ENCODE measurements at regions not wholly inside any gene's neighbourhood (a gene's known extent, or its start where the extent isn't known, plus 50 kb on each side); places are given as distances from the start of the nearest gene placed in this dataset.

DNA sequence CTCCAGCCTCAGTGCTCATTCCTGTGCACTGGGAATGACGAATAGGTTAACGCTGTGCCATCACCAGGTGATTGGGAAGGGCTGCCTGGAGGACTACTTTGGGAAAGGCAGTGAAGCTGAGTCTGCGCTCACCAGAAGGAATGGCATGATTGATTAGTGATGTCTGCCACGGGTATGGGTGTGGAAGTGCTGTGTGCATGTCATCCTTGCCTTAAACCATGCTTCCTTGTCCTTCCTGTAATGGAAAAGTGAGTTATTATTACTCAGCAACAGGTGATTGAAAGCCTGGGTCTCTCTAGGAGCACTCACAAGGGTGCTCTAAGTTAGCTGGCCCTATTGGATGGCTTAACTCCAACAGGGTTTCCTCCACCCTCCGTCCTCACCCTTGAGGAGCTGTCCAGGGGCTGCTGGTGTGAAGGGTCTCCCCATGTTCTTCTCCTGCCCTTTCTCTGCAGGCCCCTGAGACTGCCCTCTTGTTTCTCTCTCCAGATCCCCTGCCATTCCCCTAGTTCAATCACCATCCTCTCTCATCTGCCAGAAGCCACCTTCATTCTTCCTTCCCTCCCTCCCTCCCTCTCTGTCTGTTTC lies 121.9 kb upstream of the NECTIN1 start:
- no peak overlapping the region for H3K4me3 Mint-ChIP-seq (ENCODE audit: unreplicated experiment)
- TF ChIP-seq, protein P1, sequence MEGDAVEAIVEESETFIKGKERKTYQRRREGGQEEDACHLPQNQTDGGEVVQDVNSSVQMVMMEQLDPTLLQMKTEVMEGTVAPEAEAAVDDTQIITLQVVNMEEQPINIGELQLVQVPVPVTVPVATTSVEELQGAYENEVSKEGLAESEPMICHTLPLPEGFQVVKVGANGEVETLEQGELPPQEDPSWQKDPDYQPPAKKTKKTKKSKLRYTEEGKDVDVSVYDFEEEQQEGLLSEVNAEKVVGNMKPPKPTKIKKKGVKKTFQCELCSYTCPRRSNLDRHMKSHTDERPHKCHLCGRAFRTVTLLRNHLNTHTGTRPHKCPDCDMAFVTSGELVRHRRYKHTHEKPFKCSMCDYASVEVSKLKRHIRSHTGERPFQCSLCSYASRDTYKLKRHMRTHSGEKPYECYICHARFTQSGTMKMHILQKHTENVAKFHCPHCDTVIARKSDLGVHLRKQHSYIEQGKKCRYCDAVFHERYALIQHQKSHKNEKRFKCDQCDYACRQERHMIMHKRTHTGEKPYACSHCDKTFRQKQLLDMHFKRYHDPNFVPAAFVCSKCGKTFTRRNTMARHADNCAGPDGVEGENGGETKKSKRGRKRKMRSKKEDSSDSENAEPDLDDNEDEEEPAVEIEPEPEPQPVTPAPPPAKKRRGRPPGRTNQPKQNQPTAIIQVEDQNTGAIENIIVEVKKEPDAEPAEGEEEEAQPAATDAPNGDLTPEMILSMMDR (IDR thresholded peaks at IDR 0.05; ENCODE audit: insufficient read depth, low read depth, low read length) = no peak
- no peak for TF ChIP-seq EZH2 (IDR thresholded peaks at IDR 0.05; ENCODE audit: insufficient read depth, low read length)
- FAIRE-seq (peak; percentile 73), DNase-seq (ENCODE audit: low read depth) (no peak)
- Histone ChIP-seq H4K20me1 (ENCODE audit: insufficient read depth, low read length) (no peaks in the 10 kb centered on the region), H3K27ac (ENCODE audit: low read depth, low read length) (no peak overlapping the region), H3K27me3 (ENCODE audit: insufficient read depth, low read length) (peaks cover 8% of the 10 kb centered on the region), H2AFZ (ENCODE audit: low read depth, low read length) (no peak overlapping the region), H3K9ac (ENCODE audit: low read length) (no peak overlapping the region), H3K36me3 (ENCODE audit: insufficient read depth, low read length) (no peaks in the 10 kb centered on the region), H3K4me1 (ENCODE audit: insufficient read depth, low read length) (no peaks in the 10 kb centered on the region), H3K79me2 (ENCODE audit: insufficient read depth, low read length) (no peaks in the 10 kb centered on the region), H3K4me2 (ENCODE audit: low read length) (no peak overlapping the region), H3K4me3 (ENCODE audit: insufficient read depth, low read depth, low read length) (no peak overlapping the region), H3K9me3 (ENCODE audit: insufficient read depth, low read depth, low read length) (no peaks in the 10 kb centered on the region)
- H3K9me3 Mint-ChIP-seq (ENCODE audit: unreplicated experiment) = peaks cover 19% of the 10 kb centered on the region
- peaks cover 64% of the 10 kb centered on the region for H3K27me3 Mint-ChIP-seq (ENCODE audit: low read depth, unreplicated experiment)
- H3K27ac Mint-ChIP-seq (ENCODE audit: unreplicated experiment) = no peak overlapping the region
- H3K4me1 Mint-ChIP-seq (ENCODE audit: low read depth, unreplicated experiment) = no peaks in the 10 kb centered on the region
- peaks cover 3% of the 10 kb centered on the region for H3K36me3 Mint-ChIP-seq (ENCODE audit: low read depth, unreplicated experiment)

DNA sequence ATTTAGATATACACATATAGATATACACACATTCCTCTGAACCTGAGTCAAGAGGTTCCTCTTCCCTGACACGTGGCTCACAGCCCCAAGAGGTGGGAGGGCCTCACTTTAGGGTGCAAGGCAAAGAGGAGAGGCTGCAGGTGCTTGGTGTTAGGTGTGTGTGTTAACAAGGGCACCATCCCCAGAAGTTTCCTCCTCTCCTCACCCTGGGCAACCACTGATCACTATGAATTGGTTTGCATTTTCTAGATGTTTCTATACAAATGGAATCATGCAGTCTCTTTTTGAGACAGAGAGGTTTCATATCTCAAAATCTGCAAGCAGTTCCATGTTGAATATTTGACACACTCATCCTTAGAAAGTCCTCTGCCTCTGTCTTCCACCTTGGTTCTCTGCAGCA lies 120.9 kb upstream of the NECTIN1 start:
- FAIRE-seq (no peak), DNase-seq (ENCODE audit: low read depth) (no peak)
- Histone ChIP-seq H3K9ac (ENCODE audit: low read length) (no peak overlapping the region), H2AFZ (ENCODE audit: low read depth, low read length) (no peak overlapping the region), H3K9me3 (ENCODE audit: insufficient read depth, low read depth, low read length) (no peaks in the 10 kb centered on the region), H4K20me1 (ENCODE audit: insufficient read depth, low read length) (no peaks in the 10 kb centered on the region), H3K4me3 (ENCODE audit: insufficient read depth, low read depth, low read length) (no peak overlapping the region), H3K36me3 (ENCODE audit: insufficient read depth, low read length) (no peaks in the 10 kb centered on the region), H3K27me3 (ENCODE audit: insufficient read depth, low read length) (peaks cover 5% of the 10 kb centered on the region), H3K4me1 (ENCODE audit: insufficient read depth, low read length) (no peaks in the 10 kb centered on the region), H3K4me2 (ENCODE audit: low read length) (no peak overlapping the region), H3K79me2 (ENCODE audit: insufficient read depth, low read length) (no peaks in the 10 kb centered on the region), H3K27ac (ENCODE audit: low read depth, low read length) (no peak overlapping the region)
- peaks cover 3% of the 10 kb centered on the region for H3K36me3 Mint-ChIP-seq (ENCODE audit: low read depth, unreplicated experiment)
- no peaks in the 10 kb centered on the region for H3K4me1 Mint-ChIP-seq (ENCODE audit: low read depth, unreplicated experiment)
- H3K4me3 Mint-ChIP-seq (ENCODE audit: unreplicated experiment) = no peak overlapping the region
- H3K27ac Mint-ChIP-seq (ENCODE audit: unreplicated experiment) = no peak overlapping the region
- TF ChIP-seq, protein P1 (IDR thresholded peaks at IDR 0.05; ENCODE audit: insufficient read depth, low read depth, low read length) = no peak
- no peak for TF ChIP-seq EZH2 (IDR thresholded peaks at IDR 0.05; ENCODE audit: insufficient read depth, low read length)
- H3K9me3 Mint-ChIP-seq (ENCODE audit: unreplicated experiment) = peaks cover 17% of the 10 kb centered on the region
- H3K27me3 Mint-ChIP-seq (ENCODE audit: low read depth, unreplicated experiment) = peaks cover 54% of the 10 kb centered on the region

- H3K36me3 Mint-ChIP-seq (ENCODE audit: low read depth, unreplicated experiment) = peaks cover 3% of the 10 kb centered on the region
- H2AFZ ChIP-seq (ENCODE audit: low read depth, low read length) = no peak overlapping the region
- no peak overlapping the region for H3K4me3 Mint-ChIP-seq (ENCODE audit: unreplicated experiment)
- TF ChIP-seq, protein P1 (IDR thresholded peaks at IDR 0.05; ENCODE audit: insufficient read depth, low read depth, low read length) = no peak
- no peak for TF ChIP-seq EZH2 (IDR thresholded peaks at IDR 0.05; ENCODE audit: insufficient read depth, low read length)
- H3K9me3 ChIP-seq (ENCODE audit: insufficient read depth, low read depth, low read length) = no peaks in the 10 kb centered on the region
- H3K4me1 Mint-ChIP-seq (ENCODE audit: low read depth, unreplicated experiment) = no peaks in the 10 kb centered on the region
- no peaks in the 10 kb centered on the region for H3K4me1 ChIP-seq (ENCODE audit: insufficient read depth, low read length)
- H3K9me3 Mint-ChIP-seq (ENCODE audit: unreplicated experiment) = peaks cover 17% of the 10 kb centered on the region
- H3K27me3 ChIP-seq (ENCODE audit: insufficient read depth, low read length) = peaks cover 2% of the 10 kb centered on the region
- H3K4me2 ChIP-seq (ENCODE audit: low read length) = no peak overlapping the region
- no peak overlapping the region for H3K27ac ChIP-seq (ENCODE audit: low read depth, low read length)
- no peak overlapping the region for H3K4me3 ChIP-seq (ENCODE audit: insufficient read depth, low read depth, low read length)
- no peaks in the 10 kb centered on the region for H4K20me1 ChIP-seq (ENCODE audit: insufficient read depth, low read length)
- H3K27me3 Mint-ChIP-seq (ENCODE audit: low read depth, unreplicated experiment) = peaks cover 41% of the 10 kb centered on the region
- no peak overlapping the region for H3K27ac Mint-ChIP-seq (ENCODE audit: unreplicated experiment)
- no peaks in the 10 kb centered on the region for H3K79me2 ChIP-seq (ENCODE audit: insufficient read depth, low read length)
- DNase-seq (ENCODE audit: low read depth) = no peak
- no peak for FAIRE-seq
- H3K36me3 ChIP-seq (ENCODE audit: insufficient read depth, low read length) = no peaks in the 10 kb centered on the region
- no peak overlapping the region for H3K9ac ChIP-seq (ENCODE audit: low read length)
These were observed 118.9 kb upstream of the NECTIN1 start for GRCh38 chr11:119847853-119848252.

Measured in astrocyte (in vitro differentiated cells and primary cell).